ENCODE measurements at regions not wholly inside any gene's neighbourhood (a gene's known extent, or its start where the extent isn't known, plus 50 kb on each side); places are given as distances from the start of the nearest gene placed in this dataset.
A peak's percentile ranks its signal among the peaks of the same experiment; 100 is the strongest.

DNA sequence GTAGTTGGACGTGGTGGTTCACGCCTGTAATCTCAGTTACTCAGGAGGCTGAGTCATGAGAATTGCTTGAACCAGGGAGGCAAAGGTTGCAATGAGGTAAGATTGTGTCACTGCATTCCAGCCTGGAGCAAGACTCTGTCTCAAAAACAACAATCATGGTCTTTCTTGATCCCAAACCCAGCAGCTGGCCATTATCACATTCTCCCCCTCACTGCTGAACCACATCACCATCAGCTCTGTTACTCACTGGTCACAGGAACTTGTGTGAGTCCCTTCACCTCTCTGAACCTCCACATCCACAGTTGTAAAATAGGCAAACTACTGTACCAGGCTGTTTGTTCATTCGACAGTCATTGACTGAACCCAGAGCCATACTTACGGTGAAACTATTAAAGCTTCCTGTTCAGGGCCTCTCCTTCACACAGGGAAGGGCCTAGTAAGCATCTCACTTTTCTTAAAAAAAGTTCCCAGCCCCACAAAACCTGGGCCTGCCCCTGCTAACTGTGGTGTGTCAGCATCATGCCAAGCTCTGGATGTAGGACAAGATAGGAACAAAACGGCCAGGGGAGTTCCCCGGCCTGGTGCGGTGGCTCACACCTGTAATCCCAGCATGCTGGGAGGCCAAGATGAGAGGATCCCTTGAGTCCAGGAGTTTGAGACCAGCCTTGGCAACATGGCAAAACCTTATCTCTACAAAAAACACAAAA lies 104.7 kb downstream of the COPRS start:
- H3K27ac Mint-ChIP-seq = 0 out of 2 replicates have a peak overlapping the region, but pooled peaks have one; percentile 53
- H3K27me3 Mint-ChIP-seq (ENCODE audit: low read depth) = no peaks in the 10 kb centered on the region
- no peak overlapping the region for H3K4me3 Mint-ChIP-seq
- POLR2A ChIA-PET = interaction anchor here (0.7 kb wide), 1 partner anchor 81 kb away, joined by 3 read pairs; no protein-coding TSS in a partner anchor
- H3K36me3 Mint-ChIP-seq = no peaks in the 10 kb centered on the region
- CTCF ChIA-PET = interaction anchor here (1.9 kb wide), 1 partner anchor 88 kb away, joined by 6 read pairs; no protein-coding TSS in a partner anchor
- H3K4me1 Mint-ChIP-seq = no peaks in the 10 kb centered on the region
- no peak for DNase-seq (ENCODE audit: low spot score)
- H3K9me3 Mint-ChIP-seq = peaks cover 4% of the 10 kb centered on the region; the same call in 1 of the 2 replicates
- TF ChIP-seq ELF4 (CRISPR knock-in tag; IDR thresholded peaks at IDR 0.05; ENCODE audit: low read depth) = no peak
- TF ChIP-seq, protein P1, sequence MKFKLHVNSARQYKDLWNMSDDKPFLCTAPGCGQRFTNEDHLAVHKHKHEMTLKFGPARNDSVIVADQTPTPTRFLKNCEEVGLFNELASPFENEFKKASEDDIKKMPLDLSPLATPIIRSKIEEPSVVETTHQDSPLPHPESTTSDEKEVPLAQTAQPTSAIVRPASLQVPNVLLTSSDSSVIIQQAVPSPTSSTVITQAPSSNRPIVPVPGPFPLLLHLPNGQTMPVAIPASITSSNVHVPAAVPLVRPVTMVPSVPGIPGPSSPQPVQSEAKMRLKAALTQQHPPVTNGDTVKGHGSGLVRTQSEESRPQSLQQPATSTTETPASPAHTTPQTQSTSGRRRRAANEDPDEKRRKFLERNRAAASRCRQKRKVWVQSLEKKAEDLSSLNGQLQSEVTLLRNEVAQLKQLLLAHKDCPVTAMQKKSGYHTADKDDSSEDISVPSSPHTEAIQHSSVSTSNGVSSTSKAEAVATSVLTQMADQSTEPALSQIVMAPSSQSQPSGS (CRISPR knock-in tag; IDR thresholded peaks at IDR 0.05; ENCODE audit: borderline replicate concordance, low read depth) = no peak
- TF ChIP-seq, protein P2, sequence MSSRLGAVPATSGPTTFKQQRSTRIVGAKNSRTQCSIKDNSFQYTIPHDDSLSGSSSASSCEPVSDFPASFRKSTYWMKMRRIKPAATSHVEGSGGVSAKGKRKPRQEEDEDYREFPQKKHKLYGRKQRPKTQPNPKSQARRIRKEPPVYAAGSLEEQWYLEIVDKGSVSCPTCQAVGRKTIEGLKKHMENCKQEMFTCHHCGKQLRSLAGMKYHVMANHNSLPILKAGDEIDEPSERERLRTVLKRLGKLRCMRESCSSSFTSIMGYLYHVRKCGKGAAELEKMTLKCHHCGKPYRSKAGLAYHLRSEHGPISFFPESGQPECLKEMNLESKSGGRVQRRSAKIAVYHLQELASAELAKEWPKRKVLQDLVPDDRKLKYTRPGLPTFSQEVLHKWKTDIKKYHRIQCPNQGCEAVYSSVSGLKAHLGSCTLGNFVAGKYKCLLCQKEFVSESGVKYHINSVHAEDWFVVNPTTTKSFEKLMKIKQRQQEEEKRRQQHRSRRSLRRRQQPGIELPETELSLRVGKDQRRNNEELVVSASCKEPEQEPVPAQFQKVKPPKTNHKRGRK (CRISPR knock-in tag; IDR thresholded peaks at IDR 0.05; ENCODE audit: borderline replicate concordance) = no peak
- no peak for TF ChIP-seq NR2C2 (CRISPR knock-in tag; IDR thresholded peaks at IDR 0.05)
- TF ChIP-seq MXD4 (CRISPR knock-in tag; IDR thresholded peaks at IDR 0.05; ENCODE audit: borderline replicate concordance) = no peak
- no peak for TF ChIP-seq ETV6 (CRISPR knock-in tag; IDR thresholded peaks at IDR 0.05)
- no peak for TF ChIP-seq RORB (CRISPR knock-in tag; IDR thresholded peaks at IDR 0.05)
- TF ChIP-seq ZNF138 (CRISPR knock-in tag; conservative IDR thresholded peaks at IDR 0.05) = no peak
- TF ChIP-seq, protein P3, sequence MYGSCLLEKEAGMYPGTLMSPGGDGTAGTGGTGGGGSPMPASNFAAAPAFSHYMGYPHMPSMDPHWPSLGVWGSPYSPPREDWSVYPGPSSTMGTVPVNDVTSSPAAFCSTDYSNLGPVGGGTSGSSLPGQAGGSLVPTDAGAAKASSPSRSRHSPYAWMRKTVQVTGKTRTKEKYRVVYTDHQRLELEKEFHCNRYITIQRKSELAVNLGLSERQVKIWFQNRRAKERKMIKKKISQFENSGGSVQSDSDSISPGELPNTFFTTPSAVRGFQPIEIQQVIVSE (CRISPR knock-in tag; IDR thresholded peaks at IDR 0.05; ENCODE audit: borderline replicate concordance) = no peak
- no peak for TF ChIP-seq KAT7 (CRISPR knock-in tag; IDR thresholded peaks at IDR 0.05; ENCODE audit: borderline replicate concordance)
- no peak for TF ChIP-seq NFE2L1 (CRISPR knock-in tag; IDR thresholded peaks at IDR 0.05)
- no peak for TF ChIP-seq ZNF317 (CRISPR knock-in tag; IDR thresholded peaks at IDR 0.05; ENCODE audit: borderline replicate concordance, low read depth)
- no peak for TF ChIP-seq FOXK1 (CRISPR knock-in tag; IDR thresholded peaks at IDR 0.05)
- TF ChIP-seq NR3C1 (CRISPR knock-in tag; conservative IDR thresholded peaks at IDR 0.05; ENCODE audit: low read depth) = no peak
- TF ChIP-seq, protein P4, sequence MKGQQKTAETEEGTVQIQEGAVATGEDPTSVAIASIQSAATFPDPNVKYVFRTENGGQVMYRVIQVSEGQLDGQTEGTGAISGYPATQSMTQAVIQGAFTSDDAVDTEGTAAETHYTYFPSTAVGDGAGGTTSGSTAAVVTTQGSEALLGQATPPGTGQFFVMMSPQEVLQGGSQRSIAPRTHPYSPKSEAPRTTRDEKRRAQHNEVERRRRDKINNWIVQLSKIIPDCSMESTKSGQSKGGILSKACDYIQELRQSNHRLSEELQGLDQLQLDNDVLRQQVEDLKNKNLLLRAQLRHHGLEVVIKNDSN (CRISPR knock-in tag; IDR thresholded peaks at IDR 0.05) = no peak
- TF ChIP-seq, protein P5, sequence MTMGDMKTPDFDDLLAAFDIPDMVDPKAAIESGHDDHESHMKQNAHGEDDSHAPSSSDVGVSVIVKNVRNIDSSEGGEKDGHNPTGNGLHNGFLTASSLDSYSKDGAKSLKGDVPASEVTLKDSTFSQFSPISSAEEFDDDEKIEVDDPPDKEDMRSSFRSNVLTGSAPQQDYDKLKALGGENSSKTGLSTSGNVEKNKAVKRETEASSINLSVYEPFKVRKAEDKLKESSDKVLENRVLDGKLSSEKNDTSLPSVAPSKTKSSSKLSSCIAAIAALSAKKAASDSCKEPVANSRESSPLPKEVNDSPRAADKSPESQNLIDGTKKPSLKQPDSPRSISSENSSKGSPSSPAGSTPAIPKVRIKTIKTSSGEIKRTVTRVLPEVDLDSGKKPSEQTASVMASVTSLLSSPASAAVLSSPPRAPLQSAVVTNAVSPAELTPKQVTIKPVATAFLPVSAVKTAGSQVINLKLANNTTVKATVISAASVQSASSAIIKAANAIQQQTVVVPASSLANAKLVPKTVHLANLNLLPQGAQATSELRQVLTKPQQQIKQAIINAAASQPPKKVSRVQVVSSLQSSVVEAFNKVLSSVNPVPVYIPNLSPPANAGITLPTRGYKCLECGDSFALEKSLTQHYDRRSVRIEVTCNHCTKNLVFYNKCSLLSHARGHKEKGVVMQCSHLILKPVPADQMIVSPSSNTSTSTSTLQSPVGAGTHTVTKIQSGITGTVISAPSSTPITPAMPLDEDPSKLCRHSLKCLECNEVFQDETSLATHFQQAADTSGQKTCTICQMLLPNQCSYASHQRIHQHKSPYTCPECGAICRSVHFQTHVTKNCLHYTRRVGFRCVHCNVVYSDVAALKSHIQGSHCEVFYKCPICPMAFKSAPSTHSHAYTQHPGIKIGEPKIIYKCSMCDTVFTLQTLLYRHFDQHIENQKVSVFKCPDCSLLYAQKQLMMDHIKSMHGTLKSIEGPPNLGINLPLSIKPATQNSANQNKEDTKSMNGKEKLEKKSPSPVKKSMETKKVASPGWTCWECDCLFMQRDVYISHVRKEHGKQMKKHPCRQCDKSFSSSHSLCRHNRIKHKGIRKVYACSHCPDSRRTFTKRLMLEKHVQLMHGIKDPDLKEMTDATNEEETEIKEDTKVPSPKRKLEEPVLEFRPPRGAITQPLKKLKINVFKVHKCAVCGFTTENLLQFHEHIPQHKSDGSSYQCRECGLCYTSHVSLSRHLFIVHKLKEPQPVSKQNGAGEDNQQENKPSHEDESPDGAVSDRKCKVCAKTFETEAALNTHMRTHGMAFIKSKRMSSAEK (CRISPR knock-in tag; IDR thresholded peaks at IDR 0.05; ENCODE audit: borderline replicate concordance) = no peak
- no peak for ATAC-seq

Measured in WTC11 (cell line).